Loucy (cell line): ENCODE measurements at regions not wholly inside any gene's neighbourhood (a gene's known extent, or its start where the extent isn't known, plus 50 kb on each side); places are given as distances from the start of the nearest gene placed in this dataset.

Source experiments
- H2AFZ ChIP-seq: fragments of 200-600 bp; sonication (generic); 2 replicates; pipeline ENCODE4 v1.6.0; 2016; ENCODE audit warnings: antibody characterized with exemption, mild to moderate bottlenecking, low read length, moderate library complexity
- H3F3A ChIP-seq: fragments of 200-600 bp; 2 replicates; pipeline ENCODE4 v1.6.0; 2016; ENCODE audit warnings: antibody characterized with exemption, low read depth, mild to moderate bottlenecking
- H3K27me3 ChIP-seq: fragments of 200-600 bp; sonication (generic); 2 replicates; pipeline ENCODE4 v1.6.1; 2014; ENCODE audit warnings: low read length, mild to moderate bottlenecking; ENCODE audit not compliant: insufficient read depth, poor library complexity, severe bottlenecking
- H3K36me3 ChIP-seq: fragments of 200-600 bp; sonication (generic); 2 replicates; pipeline ENCODE4 v1.6.1; 2016; ENCODE audit warnings: low read length; ENCODE audit not compliant: insufficient read depth
- H3K4me1 ChIP-seq: fragments of 200-600 bp; sonication (generic); 2 replicates; pipeline ENCODE4 v1.5.1; 2014; ENCODE audit warnings: low read length, mild to moderate bottlenecking; ENCODE audit not compliant: insufficient read depth, poor library complexity, severe bottlenecking
- H3K4me2 ChIP-seq: fragments of 200-600 bp; sonication (generic); 2 replicates; pipeline ENCODE4 v1.6.0; 2014; ENCODE audit warnings: antibody characterized with exemption, low read length, low read depth, mild to moderate bottlenecking; ENCODE audit not compliant: poor library complexity, severe bottlenecking
- H3K4me3 ChIP-seq: fragments of 200-600 bp; sonication (generic); 2 replicates; pipeline ENCODE4 v1.5.1; 2014; ENCODE audit warnings: low read length, mild to moderate bottlenecking, mixed read lengths; ENCODE audit not compliant: poor library complexity, severe bottlenecking
- H3K79me2 ChIP-seq: fragments of 200-600 bp; sonication (generic); 2 replicates; pipeline ENCODE4 v1.6.1; 2014; ENCODE audit warnings: low read length; ENCODE audit not compliant: insufficient read depth
- H3K9ac ChIP-seq: fragments of 200-600 bp; sonication (generic); 2 replicates; pipeline ENCODE4 v1.6.0; 2014; ENCODE audit warnings: mild to moderate bottlenecking, low read depth, low read length, moderate library complexity; ENCODE audit not compliant: poor library complexity, severe bottlenecking
- H3K9me2 ChIP-seq: fragments of 200-600 bp; sonication (generic); replicated peaks from 2 replicates; pipeline ENCODE4 v1.6.1; 2016; ENCODE audit warnings: low read depth, low read length, mixed read lengths
- H3K9me3 ChIP-seq: fragments of 200-600 bp; sonication (generic); 2 replicates; pipeline ENCODE4 v1.6.1; 2014; ENCODE audit warnings: mild to moderate bottlenecking, antibody characterized with exemption, low read length, low read depth; ENCODE audit not compliant: insufficient read depth
- H4K20me1 ChIP-seq: fragments of 200-600 bp; sonication (generic); 2 replicates; pipeline ENCODE4 v1.6.0; 2014; ENCODE audit warnings: antibody characterized with exemption, low read length, mild to moderate bottlenecking; ENCODE audit not compliant: insufficient read depth, poor library complexity, severe bottlenecking
- EZH2phosphoT487 ChIP-seq: fragments of 200-600 bp; IDR thresholded peaks from 2 replicates; pipeline ENCODE4 v1.6.1; 2018; ENCODE audit warnings: antibody characterized with exemption, mild to moderate bottlenecking, moderate library complexity, borderline replicate concordance
- TF ChIP-seq, protein P1 (sequence below): fragments of 200-600 bp; sonication (generic); conservative IDR thresholded peaks from 2 replicates; pipeline ENCODE4 v1.5.1; 2014; ENCODE audit warnings: mild to moderate bottlenecking, antibody characterized with exemption, low read length

DNA sequence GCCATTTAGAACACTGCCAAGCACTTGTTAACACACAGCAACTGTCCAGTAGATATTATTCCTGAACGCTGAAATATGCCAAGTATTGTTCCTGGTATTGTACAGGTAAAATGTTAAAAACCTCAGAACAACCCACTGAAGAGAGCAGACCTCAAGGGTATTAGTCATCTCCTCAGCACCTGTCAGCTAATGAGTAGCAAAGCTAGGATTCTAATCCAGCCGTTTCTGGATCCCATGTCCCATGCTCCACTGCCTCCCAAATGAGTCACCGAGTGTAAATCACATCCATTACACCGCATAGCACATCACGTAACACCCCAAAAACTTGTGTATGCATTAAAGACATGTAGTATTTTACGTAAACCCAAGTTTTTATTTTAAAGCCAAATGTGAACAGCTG is 705.4 kb upstream of the TENM4 start:
- H4K20me1 ChIP-seq = no peaks in the 10 kb centered on the region
- no peaks in the 10 kb centered on the region for H3K36me3 ChIP-seq
- no peak overlapping the region for H2AFZ ChIP-seq
- no peaks in the 10 kb centered on the region for H3K79me2 ChIP-seq
- no peaks in the 10 kb centered on the region for H3K9me3 ChIP-seq
- H3K4me3 ChIP-seq = no peak overlapping the region
- TF ChIP-seq EZH2phosphoT487 = no peak
- TF ChIP-seq, protein P1, sequence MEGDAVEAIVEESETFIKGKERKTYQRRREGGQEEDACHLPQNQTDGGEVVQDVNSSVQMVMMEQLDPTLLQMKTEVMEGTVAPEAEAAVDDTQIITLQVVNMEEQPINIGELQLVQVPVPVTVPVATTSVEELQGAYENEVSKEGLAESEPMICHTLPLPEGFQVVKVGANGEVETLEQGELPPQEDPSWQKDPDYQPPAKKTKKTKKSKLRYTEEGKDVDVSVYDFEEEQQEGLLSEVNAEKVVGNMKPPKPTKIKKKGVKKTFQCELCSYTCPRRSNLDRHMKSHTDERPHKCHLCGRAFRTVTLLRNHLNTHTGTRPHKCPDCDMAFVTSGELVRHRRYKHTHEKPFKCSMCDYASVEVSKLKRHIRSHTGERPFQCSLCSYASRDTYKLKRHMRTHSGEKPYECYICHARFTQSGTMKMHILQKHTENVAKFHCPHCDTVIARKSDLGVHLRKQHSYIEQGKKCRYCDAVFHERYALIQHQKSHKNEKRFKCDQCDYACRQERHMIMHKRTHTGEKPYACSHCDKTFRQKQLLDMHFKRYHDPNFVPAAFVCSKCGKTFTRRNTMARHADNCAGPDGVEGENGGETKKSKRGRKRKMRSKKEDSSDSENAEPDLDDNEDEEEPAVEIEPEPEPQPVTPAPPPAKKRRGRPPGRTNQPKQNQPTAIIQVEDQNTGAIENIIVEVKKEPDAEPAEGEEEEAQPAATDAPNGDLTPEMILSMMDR = no peak
- H3K4me1 ChIP-seq = no peaks in the 10 kb centered on the region
- H3K9me2 ChIP-seq = no peaks in the 10 kb centered on the region
- H3F3A ChIP-seq = no peaks in the 10 kb centered on the region
- no peaks in the 10 kb centered on the region for H3K27me3 ChIP-seq
- no peak overlapping the region for H3K4me2 ChIP-seq
- no peak overlapping the region for H3K9ac ChIP-seq

DNA sequence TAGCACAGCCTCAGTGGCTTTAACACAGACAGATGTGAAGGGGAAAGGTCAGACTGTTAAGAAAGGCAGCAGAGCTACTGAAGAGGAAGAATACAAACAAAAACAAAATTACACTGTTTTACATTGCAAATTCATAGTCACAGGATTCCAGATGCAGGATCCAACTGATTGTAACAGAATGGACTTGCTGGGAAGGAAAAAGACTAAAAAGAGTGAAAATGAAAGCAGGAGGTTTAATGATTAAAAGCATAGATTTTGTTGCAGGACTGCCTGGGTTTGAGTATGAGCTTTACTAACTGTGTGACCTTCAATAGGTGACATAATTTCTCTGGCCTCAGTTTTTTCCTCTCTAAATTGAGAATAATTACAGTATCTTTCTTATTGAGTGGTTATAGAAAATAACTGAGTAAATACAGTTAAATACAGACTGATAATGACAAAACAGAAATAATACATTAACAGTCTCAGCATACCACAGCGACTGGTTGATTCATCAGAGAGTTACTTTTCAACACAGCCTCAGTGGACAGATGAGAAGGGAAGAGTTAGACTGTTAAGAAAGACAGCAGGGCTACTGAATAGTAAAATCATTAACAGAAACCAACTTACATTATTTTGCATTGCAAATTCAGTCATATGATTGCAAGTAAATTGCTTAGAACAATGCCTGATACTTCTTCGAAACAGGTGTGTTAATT is 704.2 kb upstream of the TENM4 start:
- no peaks in the 10 kb centered on the region for H4K20me1 ChIP-seq
- H3F3A ChIP-seq = no peaks in the 10 kb centered on the region
- no peaks in the 10 kb centered on the region for H3K9me3 ChIP-seq
- no peak overlapping the region for H3K4me2 ChIP-seq
- H3K79me2 ChIP-seq = no peaks in the 10 kb centered on the region
- no peak overlapping the region for H3K9ac ChIP-seq
- no peaks in the 10 kb centered on the region for H3K9me2 ChIP-seq
- H2AFZ ChIP-seq = no peak overlapping the region
- no peak overlapping the region for H3K4me3 ChIP-seq
- no peaks in the 10 kb centered on the region for H3K36me3 ChIP-seq
- no peaks in the 10 kb centered on the region for H3K4me1 ChIP-seq
- TF ChIP-seq EZH2phosphoT487 = no peak
- TF ChIP-seq, protein P1 = no peak
- no peaks in the 10 kb centered on the region for H3K27me3 ChIP-seq

DNA sequence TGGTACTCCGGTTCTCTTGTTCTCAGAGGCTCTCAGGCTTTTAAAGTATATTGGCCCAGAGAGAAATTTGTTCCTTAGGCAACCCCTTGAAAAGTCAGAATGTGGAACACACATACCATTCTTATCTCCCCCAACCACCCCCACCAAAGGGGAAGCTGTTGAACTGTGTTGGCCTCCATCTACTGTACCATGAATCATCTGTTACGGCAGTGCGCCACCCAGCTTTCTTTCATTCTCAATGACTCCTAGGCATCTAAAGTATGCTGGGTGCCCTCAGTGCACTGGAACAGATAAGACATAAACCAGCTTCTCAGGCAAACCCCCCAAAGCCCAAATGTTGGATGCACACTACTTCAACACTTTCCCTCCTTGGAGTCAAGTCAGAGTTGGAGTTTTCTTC is 696.2 kb upstream of the TENM4 start:
- no peak overlapping the region for H2AFZ ChIP-seq
- no peaks in the 10 kb centered on the region for H4K20me1 ChIP-seq
- H3K27me3 ChIP-seq = no peaks in the 10 kb centered on the region
- H3K4me2 ChIP-seq = no peak overlapping the region
- no peaks in the 10 kb centered on the region for H3K36me3 ChIP-seq
- TF ChIP-seq EZH2phosphoT487 = no peak
- TF ChIP-seq, protein P1 = no peak
- H3K9me2 ChIP-seq = no peaks in the 10 kb centered on the region
- no peaks in the 10 kb centered on the region for H3F3A ChIP-seq
- H3K4me3 ChIP-seq = no peak overlapping the region
- no peaks in the 10 kb centered on the region for H3K79me2 ChIP-seq
- no peak overlapping the region for H3K9ac ChIP-seq
- H3K9me3 ChIP-seq = no peaks in the 10 kb centered on the region
- no peaks in the 10 kb centered on the region for H3K4me1 ChIP-seq
